ENCODE measurements at regions not wholly inside any gene's neighbourhood (a gene's known extent, or its start where the extent isn't known, plus 50 kb on each side); places are given as distances from the start of the nearest gene placed in this dataset.

DNA sequence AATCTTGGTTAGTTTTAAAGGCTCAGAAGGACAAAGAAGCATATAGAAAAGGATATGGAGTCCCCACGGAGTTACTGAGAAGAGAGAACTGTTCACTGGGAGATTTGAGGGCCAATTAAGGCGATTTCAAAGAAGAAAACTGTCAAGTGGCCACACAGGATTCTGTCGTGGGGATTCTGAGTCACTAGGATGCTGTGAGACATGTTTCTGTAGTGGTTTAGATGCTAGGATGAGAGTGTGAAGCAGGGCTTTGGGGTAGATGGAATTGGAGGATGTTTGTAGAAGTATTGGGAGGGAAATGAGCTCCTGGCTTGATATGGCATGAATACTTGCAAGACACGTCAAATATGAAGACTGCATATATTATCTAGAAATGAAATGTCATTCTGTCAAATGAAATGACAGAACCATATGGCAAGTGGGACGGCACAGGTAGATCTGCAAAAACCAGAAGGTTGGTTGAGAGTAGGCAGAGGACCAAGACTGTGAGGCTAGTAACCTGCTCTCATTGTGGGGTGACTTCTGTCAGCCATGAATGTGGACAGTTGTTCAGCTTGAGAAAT, 136.3 kb upstream of the SPRY4 start:
- TF ChIP-seq, protein P1, sequence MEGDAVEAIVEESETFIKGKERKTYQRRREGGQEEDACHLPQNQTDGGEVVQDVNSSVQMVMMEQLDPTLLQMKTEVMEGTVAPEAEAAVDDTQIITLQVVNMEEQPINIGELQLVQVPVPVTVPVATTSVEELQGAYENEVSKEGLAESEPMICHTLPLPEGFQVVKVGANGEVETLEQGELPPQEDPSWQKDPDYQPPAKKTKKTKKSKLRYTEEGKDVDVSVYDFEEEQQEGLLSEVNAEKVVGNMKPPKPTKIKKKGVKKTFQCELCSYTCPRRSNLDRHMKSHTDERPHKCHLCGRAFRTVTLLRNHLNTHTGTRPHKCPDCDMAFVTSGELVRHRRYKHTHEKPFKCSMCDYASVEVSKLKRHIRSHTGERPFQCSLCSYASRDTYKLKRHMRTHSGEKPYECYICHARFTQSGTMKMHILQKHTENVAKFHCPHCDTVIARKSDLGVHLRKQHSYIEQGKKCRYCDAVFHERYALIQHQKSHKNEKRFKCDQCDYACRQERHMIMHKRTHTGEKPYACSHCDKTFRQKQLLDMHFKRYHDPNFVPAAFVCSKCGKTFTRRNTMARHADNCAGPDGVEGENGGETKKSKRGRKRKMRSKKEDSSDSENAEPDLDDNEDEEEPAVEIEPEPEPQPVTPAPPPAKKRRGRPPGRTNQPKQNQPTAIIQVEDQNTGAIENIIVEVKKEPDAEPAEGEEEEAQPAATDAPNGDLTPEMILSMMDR (IDR thresholded peaks at IDR 0.05; ENCODE audit: low read depth, low read length), result no peak
- TF ChIP-seq EZH2phosphoT487 (IDR thresholded peaks at IDR 0.05; ENCODE audit: low read depth), result no peak
